NCI-H146 (cell line): ENCODE measurements at regions not wholly inside any gene's neighbourhood (a gene's known extent, or its start where the extent isn't known, plus 50 kb on each side); places are given as distances from the start of the nearest gene placed in this dataset.
A peak's percentile ranks its signal among the peaks of the same experiment; 100 is the strongest.

Experiments
- DNase-seq: peaks from one replicate; lab custom pipeline; 2025; lab: John Stamatoyannopoulos, UW

DNA sequence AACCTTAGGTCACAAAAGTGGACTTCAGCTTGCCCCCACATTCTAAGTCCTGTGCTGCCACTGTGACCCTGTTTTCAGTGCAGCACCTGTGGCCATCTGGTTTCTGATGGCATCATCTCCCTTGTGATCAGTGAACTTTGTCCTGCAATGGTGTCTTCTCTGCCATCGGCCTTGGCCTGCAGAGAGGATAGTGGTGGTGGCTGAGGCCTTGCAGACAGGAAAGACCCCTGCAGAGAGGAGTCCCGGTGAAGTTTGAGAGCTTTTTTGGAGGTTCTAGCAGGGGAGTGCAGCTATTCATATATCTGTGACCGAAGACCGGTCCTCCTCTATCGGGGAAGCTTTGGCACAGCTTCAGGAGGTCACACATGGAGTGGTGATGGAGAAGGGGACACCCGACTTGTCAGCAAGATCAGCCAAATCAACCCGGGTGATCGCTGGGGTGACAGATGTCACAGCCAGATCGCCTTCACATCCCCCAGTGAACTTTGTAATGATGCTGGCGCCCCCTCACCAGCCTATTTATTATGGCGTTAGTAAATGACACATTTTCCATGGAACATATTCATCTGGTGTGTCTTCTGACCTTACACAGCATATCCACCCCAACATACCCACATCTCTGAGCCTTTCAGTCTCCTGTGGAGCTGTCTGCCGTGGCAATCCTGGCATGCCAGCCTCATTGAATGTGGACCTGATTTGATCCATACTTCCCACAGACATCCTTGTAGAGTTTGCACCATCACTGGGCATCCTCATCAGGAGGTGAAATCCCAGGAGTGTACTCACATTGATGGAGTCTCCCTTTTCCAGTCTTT lies 136.1 kb downstream of the PAPOLA start:
- DNase-seq: no peak

GRCh38 chr14:96639550-96639949 lies 137.4 kb downstream of the PAPOLA start:
- no peak for DNase-seq

DNA sequence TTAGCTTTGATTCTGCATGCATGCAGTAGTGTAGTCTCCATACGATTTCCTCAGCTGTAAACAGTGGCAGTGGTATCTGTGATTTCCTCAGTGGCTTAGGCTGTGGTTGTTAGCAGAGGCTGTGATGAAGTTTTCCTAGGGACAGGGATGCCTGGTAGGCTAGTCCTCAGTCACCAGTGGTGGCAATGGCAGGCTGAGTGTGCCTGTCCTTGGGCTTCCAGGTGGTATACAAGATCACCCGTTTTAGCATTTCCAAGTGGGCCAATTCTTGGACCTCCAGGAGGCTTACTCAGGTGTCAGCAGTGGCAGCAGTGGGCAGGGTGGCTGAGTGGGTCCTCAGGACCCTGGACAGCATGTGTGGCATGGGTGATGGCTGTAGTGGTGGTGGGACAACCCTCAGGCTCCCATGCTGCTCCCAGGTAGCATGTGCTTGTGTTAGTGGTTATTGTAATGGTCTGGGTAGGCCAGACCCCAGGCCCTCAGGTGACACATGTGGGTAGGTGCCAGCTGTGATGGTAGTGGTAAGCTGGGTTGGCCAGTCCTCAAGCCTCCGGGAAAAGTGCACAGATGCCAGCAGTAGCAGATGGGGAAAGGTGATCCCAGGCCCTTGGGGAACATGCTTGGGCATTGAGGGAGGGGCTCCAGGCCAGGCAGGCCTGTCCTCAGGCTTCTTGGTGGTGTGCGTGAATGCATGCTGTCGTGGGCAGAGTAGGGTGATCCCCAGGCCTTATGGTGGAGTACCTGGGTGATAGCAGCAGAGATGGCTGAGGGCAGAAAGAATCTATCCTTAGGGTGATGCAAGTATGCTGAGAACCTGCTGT lies 146.5 kb downstream of the PAPOLA start:
- no peak for DNase-seq

GRCh38 chr14:96649327-96649601 lies 147.1 kb downstream of the PAPOLA start:
- no peak for DNase-seq

DNA sequence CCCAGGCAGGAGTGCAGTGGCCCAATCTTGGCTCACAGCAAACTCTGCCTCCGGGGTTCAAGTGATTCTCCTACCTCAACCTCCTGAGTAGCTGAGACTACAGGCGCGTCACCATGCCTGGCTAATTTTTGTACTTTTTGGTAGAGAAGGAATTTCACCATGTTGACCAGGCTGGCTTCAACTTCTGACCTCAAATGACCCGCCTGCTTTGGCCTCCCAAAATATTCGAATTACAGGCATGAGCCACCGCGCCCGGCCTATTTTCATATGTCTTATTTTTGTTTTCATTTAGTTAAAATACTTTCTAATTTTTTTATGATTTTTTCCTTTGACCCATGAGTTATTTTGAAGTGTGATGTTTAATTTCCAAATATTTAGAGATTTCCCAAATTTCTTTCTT lies 143.6 kb upstream of the VRK1 start:
- DNase-seq: no peak

DNA sequence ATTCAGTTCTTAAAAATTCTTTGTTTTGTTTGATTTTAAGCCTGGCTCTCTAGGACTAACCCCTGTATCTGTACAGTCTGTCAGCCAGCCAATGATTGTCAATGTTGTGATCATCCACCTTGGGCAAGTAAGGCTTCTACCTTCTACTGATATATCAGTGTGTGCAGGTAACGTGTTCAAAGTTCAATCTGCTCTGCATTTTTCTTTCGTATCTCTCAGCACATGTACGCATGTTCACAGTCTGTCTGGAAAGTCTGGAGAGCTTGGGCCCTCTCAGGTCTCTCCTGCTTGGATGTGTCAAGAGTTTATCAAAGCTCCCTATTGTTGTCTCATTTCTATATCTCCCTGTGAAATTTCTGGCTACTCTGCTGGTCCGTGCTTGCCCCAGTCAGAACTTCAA lies 138.6 kb upstream of the VRK1 start:
- DNase-seq: no peak

- no peak for DNase-seq
Observed at GRCh38 chr14:96660123-96660522, 137.1 kb upstream of the VRK1 start.

DNA sequence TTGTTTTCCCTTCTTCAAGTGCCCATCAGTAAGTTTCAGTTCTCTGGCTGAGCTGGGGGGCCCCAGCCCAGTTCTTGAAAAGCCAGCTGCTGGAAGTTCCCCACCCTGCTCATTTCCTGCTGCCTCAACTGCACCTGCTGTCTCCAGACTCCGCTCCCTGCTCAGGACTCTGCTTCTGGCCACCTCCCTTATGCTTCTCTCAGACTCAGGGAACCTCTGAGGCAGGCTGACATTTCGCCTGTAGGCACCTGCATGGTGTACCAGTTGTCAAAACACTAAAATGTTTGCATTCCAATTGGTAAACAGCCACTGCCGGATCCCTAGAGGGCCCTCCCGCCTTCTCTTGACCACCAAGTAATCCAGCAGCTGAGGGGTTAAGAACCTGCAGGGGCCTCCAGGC lies 136.5 kb upstream of the VRK1 start:
- DNase-seq: peak; percentile 48

DNA sequence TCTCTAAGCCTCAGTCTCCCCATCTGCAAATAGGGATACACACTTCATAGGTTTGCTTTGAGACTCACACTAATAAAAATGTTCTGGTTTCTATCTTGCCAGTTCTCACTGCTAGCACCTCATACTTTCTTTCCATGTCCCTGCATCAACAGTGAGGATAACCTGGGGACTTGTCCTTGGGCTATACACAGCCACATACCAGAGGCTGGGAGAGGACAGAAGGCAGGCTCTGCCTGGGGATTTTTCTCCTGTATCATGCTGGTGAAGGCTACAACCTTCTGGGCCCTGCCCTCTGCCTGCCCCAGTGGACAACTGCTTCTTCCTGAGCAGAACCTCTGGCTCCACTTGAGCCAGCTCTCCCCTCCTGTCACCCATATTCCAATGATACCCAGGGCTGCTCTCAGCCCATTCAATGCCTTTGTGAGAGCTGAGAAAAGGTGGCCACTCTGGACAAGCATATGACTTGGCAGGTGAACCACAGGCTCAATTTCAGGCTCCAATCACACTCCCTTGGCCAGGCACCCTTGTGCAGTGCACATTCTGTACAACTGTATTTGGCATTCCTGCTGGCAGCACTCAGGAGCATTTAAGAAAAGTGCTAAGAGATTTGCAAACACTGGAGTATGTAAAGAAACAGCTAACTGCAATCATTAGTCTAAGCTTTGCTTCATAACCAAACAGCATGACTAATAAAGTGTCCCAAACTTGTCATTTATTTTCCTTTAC lies 135.8 kb upstream of the VRK1 start:
- no peak for DNase-seq

- DNase-seq: peak; percentile 62
Observed at GRCh38 chr14:96662116-96662970, 134.8 kb upstream of the VRK1 start.

GRCh38 chr14:96663076-96663475 lies 134.1 kb upstream of the VRK1 start:
- DNase-seq: no peak

DNA sequence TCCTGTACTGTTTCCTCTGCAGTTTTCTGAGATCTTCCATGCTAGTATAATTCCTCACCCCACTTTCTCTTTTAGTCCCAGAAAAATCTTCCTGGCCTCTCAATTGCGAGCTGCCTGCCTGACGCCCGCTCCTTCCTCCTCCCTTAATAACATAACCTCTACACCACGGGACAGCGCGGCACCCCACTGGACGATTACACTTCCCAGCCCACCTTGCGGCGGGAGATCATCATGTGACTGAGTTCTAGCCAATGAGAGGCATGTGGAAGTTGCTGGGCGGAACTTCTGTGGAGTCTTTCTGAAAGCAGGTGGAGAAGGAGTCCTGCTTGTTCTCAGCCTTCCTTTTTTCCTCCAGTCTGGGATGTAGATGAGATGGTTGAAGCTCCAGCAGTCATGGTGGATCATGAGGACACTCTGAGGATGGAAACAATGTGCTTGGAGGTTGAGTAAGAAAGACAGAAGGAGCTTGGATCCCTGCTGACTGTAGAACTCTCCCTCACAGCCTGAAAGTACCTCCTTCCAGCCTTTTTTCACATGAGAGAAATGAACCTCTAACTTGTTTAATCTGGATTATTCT lies 133.6 kb upstream of the VRK1 start:
- no peak for DNase-seq

GRCh38 chr14:96666088-96666487 lies 131.1 kb upstream of the VRK1 start:
- DNase-seq: peak; percentile 4

GRCh38 chr14:96670391-96670790 lies 126.8 kb upstream of the VRK1 start:
- DNase-seq: no peak

GRCh38 chr14:96671218-96671617 lies 126.0 kb upstream of the VRK1 start:
- DNase-seq: no peak

GRCh38 chr14:96673706-96674105 lies 123.5 kb upstream of the VRK1 start:
- DNase-seq: no peak

DNA sequence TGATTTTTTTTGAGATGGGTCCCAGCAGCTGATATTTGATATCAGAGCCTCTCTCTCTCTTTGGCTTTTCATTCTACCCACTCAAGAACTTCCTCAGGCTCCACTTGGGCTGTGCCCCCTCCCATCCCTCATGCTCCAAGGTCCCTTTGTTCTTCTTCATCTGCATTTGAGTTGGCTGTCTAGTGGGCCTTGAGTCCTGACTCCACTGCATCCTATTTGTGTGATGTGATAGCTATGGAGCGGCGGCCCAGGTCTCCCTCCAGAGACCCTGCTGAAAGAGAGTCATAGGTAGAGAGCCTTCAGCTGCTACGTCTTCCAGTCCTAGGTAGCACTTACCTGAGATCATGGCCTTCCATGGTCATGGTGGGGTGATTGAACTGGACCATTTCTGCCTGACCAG lies 123.1 kb upstream of the VRK1 start:
- no peak for DNase-seq

DNA sequence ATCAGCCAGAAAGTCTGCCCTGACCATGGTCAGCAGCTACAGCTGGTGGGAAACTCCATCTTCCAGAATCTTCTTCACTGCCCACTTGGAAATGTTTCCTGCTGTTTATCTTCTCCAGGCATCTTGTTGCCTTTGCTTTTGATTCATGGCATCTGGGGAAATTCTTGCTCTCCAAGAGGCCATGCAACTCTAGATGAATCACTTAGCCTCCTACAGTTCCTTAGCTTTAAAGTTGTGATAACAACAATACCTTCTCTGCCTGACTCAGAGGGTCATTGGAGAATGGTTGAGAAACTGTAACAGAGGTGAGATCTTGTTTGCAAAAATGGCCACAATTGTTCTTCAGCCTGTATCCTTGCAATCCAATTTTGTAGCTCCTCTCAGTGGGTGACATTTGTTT lies 121.0 kb upstream of the VRK1 start:
- DNase-seq: no peak

DNA sequence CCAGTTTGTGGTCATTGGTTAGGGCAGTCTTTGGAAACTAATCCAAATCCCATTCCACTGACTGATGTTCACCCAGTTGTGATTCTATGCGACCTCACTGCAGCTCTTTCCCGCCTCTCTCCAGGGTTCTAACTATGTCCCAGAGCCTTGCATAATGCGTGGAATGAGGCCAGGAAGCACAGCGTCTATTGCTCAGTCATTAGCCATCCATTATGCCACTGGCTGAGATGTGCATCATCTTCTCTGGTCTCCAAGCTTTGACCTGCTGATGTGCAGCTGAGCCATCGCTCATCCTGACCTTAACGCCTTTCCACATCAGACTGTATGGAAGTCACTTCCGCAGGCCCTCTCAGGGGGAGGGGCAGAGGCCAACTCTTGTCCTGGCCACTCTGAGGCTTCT lies 115.4 kb upstream of the VRK1 start:
- no peak for DNase-seq

GRCh38 chr14:96682401-96682800 lies 114.8 kb upstream of the VRK1 start:
- DNase-seq: no peak

DNA sequence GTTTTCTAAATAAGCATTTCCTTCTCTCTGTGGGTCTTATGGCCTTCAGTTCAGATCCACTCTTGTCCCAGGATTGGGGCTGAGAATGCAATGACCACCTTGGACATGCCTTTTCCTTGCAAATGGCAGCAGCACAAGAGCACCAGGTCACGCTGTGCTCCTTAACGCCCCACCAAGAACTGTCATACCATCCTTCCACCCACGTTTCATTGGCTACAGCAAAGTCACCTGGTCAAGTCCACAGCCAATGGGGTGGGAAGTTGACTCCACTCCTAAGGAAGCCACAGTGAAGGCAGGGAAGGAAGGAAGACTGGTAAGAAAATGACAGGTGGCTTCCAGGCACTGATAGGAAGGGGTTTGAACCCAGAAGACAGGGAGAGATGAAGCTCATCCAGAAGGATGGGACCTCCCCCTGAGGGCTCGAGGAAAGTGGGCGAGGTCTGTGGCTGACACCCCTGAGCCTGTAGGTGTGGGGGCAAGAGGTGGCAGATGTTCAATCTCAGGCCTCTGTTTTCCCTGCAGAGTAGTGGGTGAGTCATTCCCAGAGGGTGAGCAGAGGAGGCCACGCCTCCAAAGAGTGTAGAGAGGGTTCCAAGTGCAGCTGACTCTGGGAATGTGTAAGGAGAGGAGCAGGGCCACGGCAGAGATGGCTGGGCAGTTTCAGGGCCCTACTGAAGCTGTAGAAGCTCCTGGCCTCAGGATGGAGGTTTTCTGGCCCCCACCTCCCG lies 113.5 kb upstream of the VRK1 start:
- DNase-seq: no peak
